ENCODE measurements at regions not wholly inside any gene's neighbourhood (a gene's known extent, or its start where the extent isn't known, plus 50 kb on each side); places are given as distances from the start of the nearest gene placed in this dataset.

- no peak for TF ChIP-seq EZH2 (IDR thresholded peaks at IDR 0.05; ENCODE audit: borderline replicate concordance, low read depth, low read length, severe bottlenecking)
- TF ChIP-seq MAX (IDR thresholded peaks at IDR 0.05; ENCODE audit: insufficient read depth, insufficient read length), result no peak
- no peak for TF ChIP-seq MYC (IDR thresholded peaks at IDR 0.05; ENCODE audit: low read depth, low read length)
- TF ChIP-seq, protein P1, sequence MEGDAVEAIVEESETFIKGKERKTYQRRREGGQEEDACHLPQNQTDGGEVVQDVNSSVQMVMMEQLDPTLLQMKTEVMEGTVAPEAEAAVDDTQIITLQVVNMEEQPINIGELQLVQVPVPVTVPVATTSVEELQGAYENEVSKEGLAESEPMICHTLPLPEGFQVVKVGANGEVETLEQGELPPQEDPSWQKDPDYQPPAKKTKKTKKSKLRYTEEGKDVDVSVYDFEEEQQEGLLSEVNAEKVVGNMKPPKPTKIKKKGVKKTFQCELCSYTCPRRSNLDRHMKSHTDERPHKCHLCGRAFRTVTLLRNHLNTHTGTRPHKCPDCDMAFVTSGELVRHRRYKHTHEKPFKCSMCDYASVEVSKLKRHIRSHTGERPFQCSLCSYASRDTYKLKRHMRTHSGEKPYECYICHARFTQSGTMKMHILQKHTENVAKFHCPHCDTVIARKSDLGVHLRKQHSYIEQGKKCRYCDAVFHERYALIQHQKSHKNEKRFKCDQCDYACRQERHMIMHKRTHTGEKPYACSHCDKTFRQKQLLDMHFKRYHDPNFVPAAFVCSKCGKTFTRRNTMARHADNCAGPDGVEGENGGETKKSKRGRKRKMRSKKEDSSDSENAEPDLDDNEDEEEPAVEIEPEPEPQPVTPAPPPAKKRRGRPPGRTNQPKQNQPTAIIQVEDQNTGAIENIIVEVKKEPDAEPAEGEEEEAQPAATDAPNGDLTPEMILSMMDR (IDR thresholded peaks at IDR 0.05; ENCODE audit: extremely low read depth in 1 of 2, insufficient read depth in 1 of 2, low read depth in 1 of 2, low read length in 2 of 2), result no peak
- no peak for TF ChIP-seq GATA2 (IDR thresholded peaks at IDR 0.05; ENCODE audit: insufficient read depth, insufficient read length, low read depth, low read length)
- ChIA-PET POLR2A (no interaction called here), CTCF (no interaction called here)
- Histone ChIP-seq H3K9ac (replicated peaks; ENCODE audit: extremely low read depth, insufficient read depth, low read length) (no peak overlapping the region), H2AFZ (ENCODE audit: low read depth, low read length) (no peak overlapping the region), H3K27ac (ENCODE audit: insufficient read depth, low read depth, low read length) (no peak overlapping the region), H3K4me2 (ENCODE audit: insufficient read depth, low read length) (no peak overlapping the region), H4K20me1 (replicated peaks; ENCODE audit: control insufficient read depth, extremely low read depth, insufficient read depth, low read length) (no peaks in the 10 kb centered on the region), H3K4me3 (replicated peaks in 1 of 3; ENCODE audit: insufficient read depth in 1 of 3, low read depth in 1 of 3, low read length in 3 of 3) (no peak overlapping the region), H3K9me3 (replicated peaks; ENCODE audit: control insufficient read depth, insufficient read depth, low read length) (no peaks in the 10 kb centered on the region), H3K4me1 (ENCODE audit: control insufficient read depth, extremely low read depth, insufficient read depth, low read length) (peaks cover 51% of the 10 kb centered on the region), H3K27me3 (ENCODE audit: control insufficient read depth in 2 of 2, insufficient read depth in 2 of 2, low read length in 2 of 2) (no peaks in the 10 kb centered on the region), H3K9me1 (replicated peaks; ENCODE audit: control insufficient read depth, extremely low read depth, insufficient read depth, low read length) (no peaks in the 10 kb centered on the region), H3K36me3 (ENCODE audit: control insufficient read depth in 2 of 2, extremely low read depth in 1 of 2, insufficient read depth in 2 of 2, low read length in 2 of 2) (no peaks in the 10 kb centered on the region), H3K79me2 (ENCODE audit: control insufficient read depth, insufficient read depth, low read length) (no peaks in the 10 kb centered on the region)
- dilution Hi-C loops (cut with MboI; ENCODE audit: extremely low pct_ligation_motif_present, low sequenced_read_pairs), result no loop called here
- no TSS peak for BruUV-seq (replicated peaks)
- no peak for DNase-seq (ENCODE audit: low read depth, low spot score)
- intact Hi-C loops (cut with micrococcal nuclease), result no loop called here
- no peak for FAIRE-seq
Observed at GRCh38 chr3:170757038-170757437, 113.0 kb downstream of the RPL22L1 start.

- Histone ChIP-seq H3K4me2 (ENCODE audit: insufficient read depth, low read length) (peak overlapping the region; percentile 15), H2AFZ (ENCODE audit: low read depth, low read length) (no peak overlapping the region), H3K27me3 (ENCODE audit: control insufficient read depth in 2 of 2, insufficient read depth in 2 of 2, low read length in 2 of 2) (no peaks in the 10 kb centered on the region), H3K4me3 (replicated peaks in 1 of 3; ENCODE audit: insufficient read depth in 1 of 3, low read depth in 1 of 3, low read length in 3 of 3) (no peak overlapping the region), H3K36me3 (ENCODE audit: control insufficient read depth in 2 of 2, extremely low read depth in 1 of 2, insufficient read depth in 2 of 2, low read length in 2 of 2) (no peaks in the 10 kb centered on the region), H3K9me3 (replicated peaks; ENCODE audit: control insufficient read depth, insufficient read depth, low read length) (no peaks in the 10 kb centered on the region), H3K4me1 (ENCODE audit: control insufficient read depth, extremely low read depth, insufficient read depth, low read length) (peaks cover 65% of the 10 kb centered on the region), H4K20me1 (replicated peaks; ENCODE audit: control insufficient read depth, extremely low read depth, insufficient read depth, low read length) (no peaks in the 10 kb centered on the region), H3K27ac (ENCODE audit: insufficient read depth, low read depth, low read length) (peak overlapping the region; percentile 95), H3K9me1 (replicated peaks; ENCODE audit: control insufficient read depth, extremely low read depth, insufficient read depth, low read length) (no peaks in the 10 kb centered on the region), H3K9ac (replicated peaks; ENCODE audit: extremely low read depth, insufficient read depth, low read length) (peak overlapping the region; percentile 75), H3K79me2 (ENCODE audit: control insufficient read depth, insufficient read depth, low read length) (no peaks in the 10 kb centered on the region)
- FAIRE-seq, result no peak
- ChIA-PET CTCF (interaction anchor here (1.0 to 2.6 kb wide), 6 partner anchors 28 to 341 kb away, joined by 3 to 23 read pairs (median 7); no protein-coding TSS in a partner anchor), POLR2A (interaction anchor here (2.0 kb wide), 1 partner anchor 48 kb away, joined by 9 read pairs; no protein-coding TSS in a partner anchor)
- no peak for DNase-seq (ENCODE audit: low read depth, low spot score)
- TF ChIP-seq, protein P1 (IDR thresholded peaks at IDR 0.05; ENCODE audit: extremely low read depth in 1 of 2, insufficient read depth in 1 of 2, low read depth in 1 of 2, low read length in 2 of 2), result no peak
- no peak for TF ChIP-seq JUN (IDR thresholded peaks at IDR 0.05; ENCODE audit: borderline replicate concordance, insufficient read depth, insufficient read length, low read depth)
- no peak for TF ChIP-seq GATA2 (IDR thresholded peaks at IDR 0.05; ENCODE audit: insufficient read depth, insufficient read length, low read depth, low read length)
- no peak for TF ChIP-seq POLR2A (IDR thresholded peaks at IDR 0.05; ENCODE audit: low read depth, low read length)
- TF ChIP-seq MYC (IDR thresholded peaks at IDR 0.05; ENCODE audit: low read depth, low read length), result no peak
- TF ChIP-seq MAX (IDR thresholded peaks at IDR 0.05; ENCODE audit: insufficient read depth, insufficient read length), result no peak
- no peak for TF ChIP-seq POLR2AphosphoS5 (IDR thresholded peaks at IDR 0.05; ENCODE audit: insufficient read depth, low read depth, low read length)
- no peak for TF ChIP-seq FOS (IDR thresholded peaks at IDR 0.05; ENCODE audit: borderline replicate concordance, insufficient read depth, low read length)
- BruUV-seq (replicated peaks), result no TSS peak
- intact Hi-C loops (cut with micrococcal nuclease), result no loop called here
- dilution Hi-C loops (cut with MboI; ENCODE audit: extremely low pct_ligation_motif_present, low sequenced_read_pairs), result no loop called here
Observed at GRCh38 chr3:170754311-170754693, 115.7 kb downstream of the RPL22L1 start.
